Activated CD8-positive, alpha-beta memory T cell treated with anti-CD3 and anti-CD28 coated beads for 4 hours (primary cell): ENCODE measurements at regions not wholly inside any gene's neighbourhood (a gene's known extent, or its start where the extent isn't known, plus 50 kb on each side); places are given as distances from the start of the nearest gene placed in this dataset.

Experiments used
- DNase-seq, 2 donors: peaks; one replicate each; pipeline ENCODE4 v3.0.0-alpha.2; 2020; ENCODE audit warnings: low read depth in 2 of 2

GRCh38 chr5:133773247-133774202 lies 161.2 kb upstream of the FSTL4 start:
- no peak for DNase-seq

DNA sequence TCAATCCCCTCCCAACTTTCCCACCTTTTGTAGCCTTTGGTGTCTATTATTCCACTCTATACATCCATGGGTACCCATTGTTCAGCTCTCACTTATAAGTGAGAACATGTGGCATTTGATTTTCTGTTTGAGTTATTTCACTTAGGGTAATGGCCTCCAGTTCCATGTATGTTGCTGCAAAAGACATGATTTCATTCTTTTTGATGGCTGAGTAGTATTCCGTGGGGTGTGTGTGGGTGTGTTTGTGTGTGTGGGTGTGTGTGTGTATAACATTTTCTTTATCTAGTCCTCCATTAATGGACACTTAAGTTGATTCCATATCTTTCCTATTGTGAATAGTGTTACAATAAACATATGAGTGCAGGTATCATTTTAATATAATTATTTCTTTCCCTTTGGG lies 157.5 kb upstream of the FSTL4 start:
- no peak for DNase-seq

- no peak for DNase-seq
Observed at GRCh38 chr5:133763744-133764143, 151.4 kb upstream of the FSTL4 start.

- DNase-seq = no peak
Observed at GRCh38 chr5:133761632-133762031, 149.3 kb upstream of the FSTL4 start.

DNA sequence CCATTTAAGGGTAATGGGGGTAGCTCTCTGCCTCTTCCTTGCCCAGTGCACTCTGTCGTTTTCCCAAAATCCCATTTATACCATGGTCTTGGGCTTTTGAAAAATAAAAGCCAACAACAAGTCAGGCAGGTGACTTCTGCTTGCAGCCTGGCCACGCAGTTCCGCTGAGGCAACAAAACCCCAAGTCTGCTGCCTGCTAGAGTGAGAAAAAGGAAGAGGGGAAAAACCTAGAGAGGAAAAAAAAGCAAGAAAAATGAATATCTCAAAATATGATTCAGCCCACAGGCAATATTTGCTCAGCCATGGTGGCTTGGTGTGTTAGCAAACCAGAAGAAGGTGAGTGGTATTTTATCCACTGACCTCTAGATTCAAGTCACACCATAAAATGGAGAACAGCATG lies 148.2 kb upstream of the FSTL4 start:
- no peak for DNase-seq

DNA sequence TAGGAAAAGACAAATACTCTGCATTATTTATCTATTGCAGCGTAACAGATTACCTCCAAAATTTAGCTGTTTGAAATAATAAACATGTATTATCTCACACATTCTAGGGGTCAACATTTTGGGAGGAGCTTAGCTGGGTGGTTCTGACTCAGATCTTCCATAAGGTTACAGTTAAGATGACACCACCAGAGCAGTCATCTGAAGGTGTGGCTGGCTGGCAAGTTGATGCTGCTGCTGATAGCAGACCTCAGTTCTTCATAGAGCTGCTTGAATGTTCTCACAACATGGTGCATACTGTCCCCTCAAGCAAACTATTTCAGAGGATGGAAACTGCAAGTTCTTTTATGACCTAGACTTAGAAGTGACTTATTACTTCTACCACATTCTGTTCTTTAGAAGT lies 146.3 kb upstream of the FSTL4 start:
- no peak for DNase-seq

- DNase-seq = no peak
Observed at GRCh38 chr5:133757396-133757945, 145.1 kb upstream of the FSTL4 start.

GRCh38 chr5:133756756-133757155 lies 144.4 kb upstream of the FSTL4 start:
- no peak for DNase-seq

DNA sequence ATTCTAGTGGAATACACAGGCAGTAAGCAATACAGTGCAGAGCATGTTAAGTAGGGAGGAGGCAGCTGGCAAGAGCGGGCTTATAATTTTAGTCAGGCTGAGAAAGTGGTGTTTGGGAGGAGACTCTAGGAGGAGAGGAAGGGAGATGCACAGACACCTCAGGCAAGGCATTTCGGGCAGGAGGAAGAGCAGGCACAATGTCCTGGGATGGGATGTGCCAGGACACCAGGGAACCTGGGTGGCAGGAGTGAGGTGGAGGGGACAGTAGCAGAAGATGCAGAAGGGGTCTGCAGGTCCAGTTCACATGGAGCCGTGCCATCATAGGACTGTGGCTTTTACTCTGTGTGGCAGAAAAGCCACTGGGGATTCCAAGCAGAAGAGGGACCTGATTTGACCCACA lies 143.7 kb upstream of the FSTL4 start:
- DNase-seq = no peak

DNA sequence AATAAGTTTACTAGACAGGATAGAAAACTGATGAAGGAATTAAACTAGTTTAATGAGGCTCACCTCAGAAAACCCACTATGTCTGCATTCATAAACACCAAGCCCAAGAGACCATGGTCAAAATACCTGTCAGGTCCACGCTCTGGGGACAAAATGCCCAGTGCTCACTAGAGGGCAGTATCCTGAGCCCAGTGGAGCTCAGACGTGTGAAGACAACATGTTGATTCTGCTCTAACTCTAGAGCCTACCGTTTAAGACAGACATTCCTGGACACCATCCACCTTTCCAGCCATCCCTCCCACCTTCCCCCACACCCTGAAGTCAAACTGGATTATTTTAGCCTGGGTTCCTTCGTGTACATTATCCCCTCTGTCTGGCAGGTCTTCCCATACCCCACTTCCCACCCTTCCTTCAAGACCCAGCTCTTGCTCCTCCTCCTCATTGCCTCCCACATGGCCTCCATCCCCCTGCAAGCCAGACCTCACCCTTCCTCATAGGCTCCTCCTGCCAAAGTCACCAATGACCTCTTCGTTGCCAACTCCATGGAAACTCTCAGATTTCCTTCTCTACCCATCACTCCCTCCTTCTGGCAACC lies 142.3 kb upstream of the FSTL4 start:
- DNase-seq = no peak

DNA sequence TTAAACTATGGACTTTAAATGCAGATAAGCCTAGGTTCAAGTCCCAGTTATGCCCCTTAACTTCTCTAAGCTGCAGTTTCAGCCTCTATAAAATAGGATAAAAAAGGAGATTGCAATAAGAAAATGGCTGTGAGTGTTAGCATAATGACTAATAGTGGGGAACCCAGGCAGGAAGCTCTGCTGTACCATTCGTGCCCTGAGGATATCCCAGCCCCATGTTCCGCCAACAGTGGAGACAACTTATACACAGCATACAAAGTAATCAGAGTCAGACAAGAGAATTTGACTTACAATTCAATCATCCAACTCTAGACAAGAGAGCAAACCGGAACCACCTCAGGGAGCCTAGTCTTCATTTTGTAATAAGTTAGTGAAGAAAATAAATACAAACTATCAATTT lies 141.5 kb upstream of the FSTL4 start:
- DNase-seq = no peak

DNA sequence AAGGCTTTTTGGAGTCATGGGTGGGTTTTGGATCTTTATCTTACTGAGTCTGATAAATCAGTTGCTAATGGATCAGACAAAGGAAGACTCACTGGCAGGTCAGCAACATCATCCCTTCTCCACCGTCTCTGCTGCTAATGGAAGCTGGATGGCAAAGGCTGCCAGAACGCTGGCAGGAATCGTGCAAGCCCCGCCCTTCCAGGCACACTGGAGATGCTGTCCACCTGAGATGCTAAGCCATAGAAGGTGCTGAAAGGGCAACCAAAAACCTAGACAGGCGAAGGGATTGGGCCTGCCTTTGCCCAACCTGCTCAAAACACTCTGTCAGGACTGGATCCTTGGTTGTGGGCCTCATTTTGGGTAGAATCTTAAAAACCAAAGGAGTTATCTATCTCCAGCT lies 139.5 kb upstream of the FSTL4 start:
- DNase-seq = no peak

GRCh38 chr5:133751421-133751820 lies 139.1 kb upstream of the FSTL4 start:
- DNase-seq = no peak

GRCh38 chr5:133750856-133751255 lies 138.5 kb upstream of the FSTL4 start:
- DNase-seq = no peak

- no peak for DNase-seq
Observed at GRCh38 chr5:133750356-133750755, 138.0 kb upstream of the FSTL4 start.

DNA sequence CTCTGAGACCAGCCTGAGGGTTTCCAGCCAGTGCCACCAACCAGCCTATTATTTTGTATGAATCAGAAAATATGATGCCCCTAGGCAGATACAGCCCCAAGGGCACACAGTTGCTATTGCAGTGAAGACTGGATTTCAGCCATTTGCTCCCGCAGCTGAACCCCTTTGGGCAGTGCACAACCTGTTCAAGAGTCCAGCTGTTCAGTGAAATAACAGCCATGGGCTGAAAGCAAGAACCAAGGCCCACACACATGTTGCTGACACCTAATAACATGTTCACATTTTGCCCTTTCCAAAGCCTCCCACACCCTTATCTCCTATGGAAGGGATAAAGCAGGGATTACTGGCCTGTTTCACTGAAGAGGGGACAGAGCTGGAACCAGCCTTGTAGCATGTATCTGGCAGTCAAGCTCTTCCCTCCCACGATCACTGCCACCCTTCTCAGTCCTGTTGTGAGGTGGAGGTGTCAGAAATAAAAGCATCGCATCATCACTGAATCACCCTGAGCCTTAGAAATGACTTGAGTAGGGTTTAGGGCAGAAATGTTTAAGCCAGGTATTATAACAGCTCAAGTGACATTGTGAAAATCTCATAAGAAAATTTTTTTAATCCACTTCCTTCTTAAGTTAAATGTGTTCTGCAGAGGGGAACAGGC lies 137.1 kb upstream of the FSTL4 start:
- DNase-seq = no peak

GRCh38 chr5:133746834-133747233 lies 134.5 kb upstream of the FSTL4 start:
- DNase-seq = no peak

GRCh38 chr5:133744960-133745308 lies 132.6 kb upstream of the FSTL4 start:
- DNase-seq = no peak

GRCh38 chr5:133744051-133744959 lies 132.0 kb upstream of the FSTL4 start:
- no peak for DNase-seq

- DNase-seq = no peak
Observed at GRCh38 chr5:133742431-133742988, 130.2 kb upstream of the FSTL4 start.

DNA sequence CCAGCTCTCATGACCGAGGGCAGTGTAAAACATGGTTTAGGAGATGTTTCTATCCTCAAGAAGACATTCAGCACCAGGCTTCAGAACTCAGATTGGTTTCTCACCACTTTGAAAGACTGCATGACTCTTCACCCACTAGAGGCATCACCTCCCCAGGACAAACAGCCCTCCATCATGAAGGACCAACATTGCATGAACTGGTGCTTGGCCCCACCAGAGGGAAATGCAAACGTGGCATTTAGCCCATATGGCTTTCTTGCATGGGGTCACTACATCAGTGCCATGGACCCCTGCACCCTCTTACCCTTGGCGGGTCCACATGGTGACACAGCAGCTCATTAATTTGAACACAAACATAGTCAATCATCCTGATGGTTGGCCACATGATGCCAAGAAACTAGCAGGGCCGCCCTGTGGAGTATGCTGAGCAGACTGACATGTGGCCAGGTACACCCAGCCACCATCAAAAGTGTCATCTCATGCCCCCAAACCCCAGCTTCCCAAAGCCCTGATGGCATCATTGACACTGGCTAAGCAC lies 129.5 kb upstream of the FSTL4 start:
- no peak for DNase-seq
